B cell (primary cell): ENCODE measurements at regions not wholly inside any gene's neighbourhood (a gene's known extent, or its start where the extent isn't known, plus 50 kb on each side); places are given as distances from the start of the nearest gene placed in this dataset.

Experiments used
- ATAC-seq: fragments of 200-7000 bp; cut with Tn5 transposase; one replicate; pipeline ENCODE4 v1.10.0; 2021; ENCODE audit warnings: low read depth, mild to moderate bottlenecking, moderate number of reproducible peaks, moderate library complexity
- CTCF ChIA-PET: fragments of 350-600 bp; sonication (Branson Sonifier 250); formaldehyde crosslinking; loops from one replicate; lab custom pipeline; 2021; ENCODE audit warnings: antibody characterized with exemption, inconsistent platforms; lab: Charles Lee
- POLR2A ChIA-PET: fragments of 350-600 bp; sonication (Branson Sonifier 250); formaldehyde crosslinking; loops from one replicate; lab custom pipeline; 2021; ENCODE audit warnings: antibody characterized with exemption; lab: Charles Lee
- DNase-seq: peaks from one replicate; pipeline ENCODE4 v3.0.0; 2013
- H2AFZ ChIP-seq: 2 replicates; pipeline ENCODE4 v1.6.1; 2012; ENCODE audit warnings: mild to moderate bottlenecking, low read depth, low read length; ENCODE audit not compliant: insufficient read depth, poor library complexity, severe bottlenecking
- H3K27ac ChIP-seq, 2 donors: 1 replicate in 1 of 2; 2 replicates in 1 of 2; pipeline ENCODE4 v1.5.1; 2012 to 2013; ENCODE audit warnings: low read length in 2 of 2, mild to moderate bottlenecking in 2 of 2, moderate library complexity in 1 of 2
- H3K27me3 ChIP-seq, 4 experiments: fragments of 200-600 bp in 1 of 4; sonication (generic) in 1 of 4; replicated peaks in 1 of 4; 1 replicate in 2 of 4; 2 replicates in 2 of 4; pipeline versions ENCODE4 v1.6.1 to v1.7.0; 2013 to 2016; ENCODE audit warnings: low read length in 3 of 4, mild to moderate bottlenecking in 2 of 4, mixed read lengths in 1 of 4, moderate library complexity in 1 of 4; ENCODE audit not compliant: insufficient read depth in 4 of 4, control insufficient read depth in 3 of 4; ENCODE audit errors: control extremely low read depth in 1 of 4
- H3K36me3 ChIP-seq, 2 experiments: replicated peaks in 1 of 2; 1 replicate in 1 of 2; 2 replicates in 1 of 2; pipeline versions ENCODE4 v1.6.1 to v1.7.1; 2013; ENCODE audit warnings: low read length in 1 of 2; ENCODE audit not compliant: insufficient read depth in 2 of 2, control insufficient read depth in 1 of 2; ENCODE audit errors: control extremely low read depth in 1 of 2, extremely low read depth in 1 of 2
- H3K4me1 ChIP-seq, 2 donors: fragments of 200-600 bp in 1 of 2; sonication (generic) in 1 of 2; 1 replicate in 1 of 2; 2 replicates in 1 of 2; pipeline versions ENCODE4 v1.5.1 to v1.6.1; 2013 to 2017; ENCODE audit warnings: low read length in 2 of 2; ENCODE audit not compliant: control insufficient read depth in 2 of 2, insufficient read depth in 2 of 2
- H3K4me2 ChIP-seq: replicated peaks from 2 replicates; pipeline ENCODE3; 2012; ENCODE audit warnings: mild to moderate bottlenecking, low read depth, low read length; ENCODE audit not compliant: poor library complexity, severe bottlenecking
- H3K4me3 ChIP-seq, 5 experiments: fragments of 200-600 bp in 1 of 5; sonication (generic) in 1 of 5; 1 replicate in 3 of 5; 2 replicates in 2 of 5; pipeline versions ENCODE4 v1.5.1 to v1.7.0; 2011 to 2016; ENCODE audit warnings: low read length in 4 of 5, mild to moderate bottlenecking in 4 of 5, low read depth in 2 of 5, control low read depth in 1 of 5, moderate library complexity in 1 of 5; ENCODE audit not compliant: insufficient read depth in 1 of 5; ENCODE audit errors: control extremely low read depth in 1 of 5, extremely low read depth in 1 of 5
- H3K79me2 ChIP-seq: fragments of 200-600 bp; sonication (generic); one replicate; pipeline ENCODE4 v1.6.0; 2016; ENCODE audit warnings: low read length; ENCODE audit not compliant: control insufficient read depth, insufficient read depth
- H3K9ac ChIP-seq: fragments of 200-600 bp; sonication (generic); 2 replicates; pipeline ENCODE4 v1.6.1; 2017; ENCODE audit warnings: mild to moderate bottlenecking, low read length, moderate library complexity
- H3K9me3 ChIP-seq, 3 donors: one replicate each; pipeline versions ENCODE4 v1.6.1 to v1.7.1; 2013; ENCODE audit warnings: low read length in 2 of 3; ENCODE audit not compliant: control insufficient read depth in 2 of 3, insufficient read depth in 1 of 3; ENCODE audit errors: control extremely low read depth in 1 of 3
- H4K20me1 ChIP-seq: 2 replicates; pipeline ENCODE4 v1.6.0; 2012; ENCODE audit warnings: mild to moderate bottlenecking, low read length; ENCODE audit not compliant: insufficient read depth, control insufficient read depth, poor library complexity, severe bottlenecking
- H3K27ac Mint-ChIP-seq: one replicate; pipeline ENCODE4 v1.8.0; 2021; ENCODE audit warnings: mixed read lengths
- H3K27me3 Mint-ChIP-seq: one replicate; pipeline ENCODE4 v1.8.0; 2021; ENCODE audit warnings: mixed read lengths
- H3K4me1 Mint-ChIP-seq: one replicate; pipeline ENCODE4 v1.8.0; 2021; ENCODE audit warnings: mixed read lengths
- H3K4me3 Mint-ChIP-seq: one replicate; pipeline ENCODE4 v1.8.0; 2021; ENCODE audit warnings: mixed read lengths
- H3K9me3 Mint-ChIP-seq: one replicate; pipeline ENCODE4 v1.8.0; 2022; ENCODE audit warnings: mixed read lengths; ENCODE audit not compliant: insufficient read depth
- CTCF ChIP-seq: fragments of 200-600 bp; IDR thresholded peaks from one replicate; pipeline ENCODE4 v1.8.0; 2022; ENCODE audit warnings: antibody characterized with exemption, mild to moderate bottlenecking
- EZH2 ChIP-seq: IDR thresholded peaks from 2 replicates; pipeline ENCODE4 v1.6.1; 2012; ENCODE audit warnings: borderline replicate concordance, low read depth, mild to moderate bottlenecking, moderate library complexity, low read length; ENCODE audit not compliant: insufficient read depth, poor library complexity, severe bottlenecking
- WGBS: methylation state at CpG from one replicate; pipeline ENCODE4 v1.1.5; 2013; ENCODE audit warnings: missing lambda C conversion rate; ENCODE audit not compliant: insufficient coverage; 5-methylcytosine and 5-hydroxymethylcytosine counted together
- intact Hi-C: fragments of 100-400 bp; cut with micrococcal nuclease; formaldehyde crosslinking; loops from one replicate; pipeline ENCODE4 v1.10.0; 2022

- Mint-ChIP-seq H3K4me3 (no peak overlapping the region), H3K9me3 (no peaks in the 10 kb centered on the region), H3K27ac (no peak overlapping the region), H3K27me3 (no peaks in the 10 kb centered on the region), H3K4me1 (no peaks in the 10 kb centered on the region)
- Histone ChIP-seq H3K79me2 (no peaks in the 10 kb centered on the region), H3K27ac (no peak overlapping the region), H4K20me1 (no peaks in the 10 kb centered on the region), H3K36me3 (no peaks in the 10 kb centered on the region), H2AFZ (no peak overlapping the region), H3K27me3 (no peaks in the 10 kb centered on the region), H3K9me3 (no peaks in the 10 kb centered on the region), H3K4me1 (no peaks in the 10 kb centered on the region), H3K9ac (no peak overlapping the region), H3K4me2 (no peak overlapping the region), H3K4me3 (no peak overlapping the region)
- ATAC-seq, result no peak
- POLR2A ChIA-PET, result no interaction called here
- no peak for DNase-seq
- CTCF ChIA-PET, result no interaction called here
- intact Hi-C loops, result no loop called here
- TF ChIP-seq CTCF (no peak), EZH2 (no peak)
- 76% methylated on average over 3 of the region's 6 CpGs for WGBS
These were observed 322.6 kb upstream of the KIAA1217 start for GRCh38 chr10:23886355-23886754.

DNA sequence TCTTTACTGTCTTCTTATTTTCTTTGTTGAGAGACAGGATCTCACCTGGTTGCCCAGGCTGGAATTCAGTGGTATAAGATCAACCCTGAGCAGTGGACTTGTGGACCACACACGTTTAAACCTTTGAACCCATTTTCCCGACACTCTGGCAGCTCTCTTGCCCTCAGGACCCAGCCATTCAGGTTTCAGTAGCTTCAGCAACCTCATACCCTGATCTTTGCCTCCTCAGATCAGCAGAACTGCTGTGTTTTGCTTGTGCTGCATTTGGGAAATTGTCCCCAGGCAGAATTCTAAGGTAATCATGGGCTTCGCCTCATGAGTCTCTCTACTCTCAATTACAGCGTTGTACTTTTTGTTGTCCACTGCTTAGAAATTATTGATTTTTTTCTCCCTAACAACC lies 317.6 kb upstream of the KIAA1217 start:
- TF ChIP-seq EZH2, result no peak
- no peak for TF ChIP-seq CTCF
- Histone ChIP-seq H3K9ac (no peak overlapping the region), H3K4me3 (no peak overlapping the region), H3K4me1 (no peaks in the 10 kb centered on the region), H3K79me2 (no peaks in the 10 kb centered on the region), H3K9me3 (no peaks in the 10 kb centered on the region), H3K27me3 (no peaks in the 10 kb centered on the region), H2AFZ (no peak overlapping the region), H4K20me1 (no peaks in the 10 kb centered on the region), H3K36me3 (no peaks in the 10 kb centered on the region), H3K27ac (no peak overlapping the region), H3K4me2 (no peak overlapping the region)
- no peak overlapping the region for H3K27ac Mint-ChIP-seq
- no peak overlapping the region for H3K4me3 Mint-ChIP-seq
- no peaks in the 10 kb centered on the region for H3K9me3 Mint-ChIP-seq
- CTCF ChIA-PET, result no interaction called here
- ATAC-seq, result no peak
- no peak for DNase-seq
- H3K4me1 Mint-ChIP-seq, result no peaks in the 10 kb centered on the region
- POLR2A ChIA-PET, result no interaction called here
- 69% methylated on average over 2 of the region's 4 CpGs for WGBS
- no peaks in the 10 kb centered on the region for H3K27me3 Mint-ChIP-seq
- intact Hi-C loops, result no loop called here
